HEK293T (cell line): ENCODE measurements at regions not wholly inside any gene's neighbourhood (a gene's known extent, or its start where the extent isn't known, plus 50 kb on each side); places are given as distances from the start of the nearest gene placed in this dataset.

Experiments used
- FOXK2 ChIP-seq: fragments of 450-650 bp; IDR thresholded peaks from 2 replicates; pipeline ENCODE4 v1.6.1; 2016; ENCODE audit warnings: mild to moderate bottlenecking
- NFRKB ChIP-seq: fragments of 450-650 bp; IDR thresholded peaks from 2 replicates; pipeline ENCODE4 v1.6.1; 2016; ENCODE audit warnings: mild to moderate bottlenecking, moderate library complexity
- PKNOX1 ChIP-seq: fragments of 450-650 bp; IDR thresholded peaks from 2 replicates; pipeline ENCODE4 v1.6.1; 2016
- SUZ12 ChIP-seq: fragments of 450-650 bp; IDR thresholded peaks from 2 replicates; pipeline ENCODE4 v1.6.1; 2016; ENCODE audit warnings: mild to moderate bottlenecking

DNA sequence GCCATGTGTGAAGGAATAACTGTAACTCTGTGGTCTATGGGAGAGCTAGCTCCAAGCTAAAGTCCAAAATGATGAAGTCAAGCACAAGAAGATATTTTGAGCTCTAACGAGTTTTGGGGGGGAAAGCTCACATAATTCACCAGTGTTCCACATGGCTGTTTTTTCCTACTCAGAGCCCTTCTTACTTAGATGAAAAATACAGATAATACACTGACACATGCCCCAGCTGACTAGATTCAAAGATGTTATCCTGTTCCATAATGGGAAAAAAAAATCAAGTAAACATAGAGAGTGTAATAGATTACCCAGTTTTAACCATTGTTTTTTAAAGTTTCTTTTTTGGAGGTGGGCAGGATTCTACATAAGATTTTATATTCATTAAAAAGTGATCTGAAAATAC, 86.6 kb downstream of the PRLHR start:
- no peak for TF ChIP-seq FOXK2
- no peak for TF ChIP-seq PKNOX1
- no peak for TF ChIP-seq SUZ12
- TF ChIP-seq NFRKB: no peak
